Thyroid gland (tissue), 4 donors: ENCODE measurements at regions not wholly inside any gene's neighbourhood (a gene's known extent, or its start where the extent isn't known, plus 50 kb on each side); places are given as distances from the start of the nearest gene placed in this dataset.

Experiments
- POLR2A ChIP-seq, 2 donors: fragments of 450-650 bp; IDR thresholded peaks; one replicate each; pipeline ENCODE4 v1.6.1; 2017; ENCODE audit warnings: antibody characterized with exemption in 2 of 2, mild to moderate bottlenecking in 2 of 2, moderate library complexity in 1 of 2
- TF ChIP-seq, protein P1 (sequence below), 6 experiments: fragments of 200-600 bp in 3 of 6; fragments of 450-650 bp in 3 of 6; sonication (generic) in 3 of 6; IDR thresholded peaks; one replicate each; pipeline ENCODE4 v1.5.1; 2016 to 2019; ENCODE audit warnings: antibody characterized with exemption in 6 of 6, mild to moderate bottlenecking in 2 of 6, inconsistent platforms in 1 of 6, moderate library complexity in 1 of 6

GRCh38 chr4:14835288-14835687, 167.0 kb upstream of the CPEB2 start:
- TF ChIP-seq, protein P1, sequence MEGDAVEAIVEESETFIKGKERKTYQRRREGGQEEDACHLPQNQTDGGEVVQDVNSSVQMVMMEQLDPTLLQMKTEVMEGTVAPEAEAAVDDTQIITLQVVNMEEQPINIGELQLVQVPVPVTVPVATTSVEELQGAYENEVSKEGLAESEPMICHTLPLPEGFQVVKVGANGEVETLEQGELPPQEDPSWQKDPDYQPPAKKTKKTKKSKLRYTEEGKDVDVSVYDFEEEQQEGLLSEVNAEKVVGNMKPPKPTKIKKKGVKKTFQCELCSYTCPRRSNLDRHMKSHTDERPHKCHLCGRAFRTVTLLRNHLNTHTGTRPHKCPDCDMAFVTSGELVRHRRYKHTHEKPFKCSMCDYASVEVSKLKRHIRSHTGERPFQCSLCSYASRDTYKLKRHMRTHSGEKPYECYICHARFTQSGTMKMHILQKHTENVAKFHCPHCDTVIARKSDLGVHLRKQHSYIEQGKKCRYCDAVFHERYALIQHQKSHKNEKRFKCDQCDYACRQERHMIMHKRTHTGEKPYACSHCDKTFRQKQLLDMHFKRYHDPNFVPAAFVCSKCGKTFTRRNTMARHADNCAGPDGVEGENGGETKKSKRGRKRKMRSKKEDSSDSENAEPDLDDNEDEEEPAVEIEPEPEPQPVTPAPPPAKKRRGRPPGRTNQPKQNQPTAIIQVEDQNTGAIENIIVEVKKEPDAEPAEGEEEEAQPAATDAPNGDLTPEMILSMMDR (IDR thresholded peaks at IDR 0.05), result no peak
- TF ChIP-seq POLR2A (IDR thresholded peaks at IDR 0.05), result no peak
